Endothelial cell (in vitro differentiated cells): ENCODE measurements at regions not wholly inside any gene's neighbourhood (a gene's known extent, or its start where the extent isn't known, plus 50 kb on each side); places are given as distances from the start of the nearest gene placed in this dataset.
"Not testable (repeated sequence)": the region's sequence is repeated elsewhere in the genome, so short reads cannot be mapped to it uniquely, and the experiment has no call there.

Experiments
- DNase-seq: peaks from one replicate; pipeline ENCODE4 v3.0.0; 2021; ENCODE audit warnings: low spot score
- H3K27ac Mint-ChIP-seq: one replicate; pipeline ENCODE4 v1.8.0; 2021; ENCODE audit warnings: mixed read lengths, inconsistent platforms; ENCODE audit not compliant: unreplicated experiment
- H3K27me3 Mint-ChIP-seq: one replicate; pipeline ENCODE4 v1.8.0; 2021; ENCODE audit warnings: mild to moderate bottlenecking, moderate library complexity, mixed read lengths, inconsistent platforms; ENCODE audit not compliant: unreplicated experiment
- H3K36me3 Mint-ChIP-seq: one replicate; pipeline ENCODE4 v1.8.0; 2021; ENCODE audit warnings: mild to moderate bottlenecking, low read depth, mixed read lengths, inconsistent platforms; ENCODE audit not compliant: unreplicated experiment
- H3K4me1 Mint-ChIP-seq: one replicate; pipeline ENCODE4 v1.8.0; 2021; ENCODE audit warnings: mild to moderate bottlenecking, mixed read lengths, inconsistent platforms; ENCODE audit not compliant: unreplicated experiment
- H3K4me3 Mint-ChIP-seq: one replicate; pipeline ENCODE4 v1.8.0; 2021; ENCODE audit warnings: mild to moderate bottlenecking, mixed read lengths, inconsistent platforms; ENCODE audit not compliant: unreplicated experiment
- H3K9me3 Mint-ChIP-seq: one replicate; pipeline ENCODE4 v1.8.0; 2021; ENCODE audit warnings: mixed read lengths, inconsistent platforms; ENCODE audit not compliant: unreplicated experiment
- CTCF ChIP-seq: fragments of 200-600 bp; sonication (generic); IDR thresholded peaks from one replicate; pipeline ENCODE4 v1.5.0; 2021; ENCODE audit warnings: antibody characterized with exemption; ENCODE audit not compliant: unreplicated experiment

- H3K36me3 Mint-ChIP-seq = no peaks in the 10 kb centered on the region
- H3K4me3 Mint-ChIP-seq = no peak overlapping the region
- peaks cover 2% of the 10 kb centered on the region for H3K27me3 Mint-ChIP-seq
- peaks cover 3% of the 10 kb centered on the region for H3K4me1 Mint-ChIP-seq
- DNase-seq = no peak
- no peaks in the 10 kb centered on the region for H3K9me3 Mint-ChIP-seq
- no peak for TF ChIP-seq CTCF
- H3K27ac Mint-ChIP-seq = no peak overlapping the region
Measured at GRCh38 chr22:27107824-27108223, 450.4 kb downstream of the MIAT start.

GRCh38 chr22:27108425-27109114 is 451.2 kb downstream of the MIAT start:
- Mint-ChIP-seq H3K27ac (no peak overlapping the region), H3K9me3 (no peaks in the 10 kb centered on the region), H3K4me3 (no peak overlapping the region), H3K27me3 (peaks cover 2% of the 10 kb centered on the region), H3K36me3 (no peaks in the 10 kb centered on the region), H3K4me1 (peaks cover 3% of the 10 kb centered on the region)
- no peak for DNase-seq
- TF ChIP-seq CTCF = no peak

- H3K36me3 Mint-ChIP-seq, H3K9me3 Mint-ChIP-seq, H3K4me3 Mint-ChIP-seq, H3K27ac Mint-ChIP-seq, H3K4me1 Mint-ChIP-seq, H3K27me3 Mint-ChIP-seq, DNase-seq: not testable (repeated sequence)
Measured at GRCh38 chr22:27109406-27109805, 452.0 kb downstream of the MIAT start.

GRCh38 chr22:27110665-27111451 is 453.5 kb downstream of the MIAT start:
- Mint-ChIP-seq H3K27me3 (peaks cover 2% of the 10 kb centered on the region), H3K4me3 (no peak overlapping the region), H3K9me3 (no peaks in the 10 kb centered on the region), H3K4me1 (peaks cover 3% of the 10 kb centered on the region), H3K27ac (no peak overlapping the region), H3K36me3 (no peaks in the 10 kb centered on the region)
- no peak for DNase-seq
- no peak for TF ChIP-seq CTCF

GRCh38 chr22:27111796-27112672 is 454.6 kb downstream of the MIAT start:
- no peaks in the 10 kb centered on the region for H3K36me3 Mint-ChIP-seq
- no peak for TF ChIP-seq CTCF
- peaks cover 2% of the 10 kb centered on the region for H3K27me3 Mint-ChIP-seq
- H3K4me1 Mint-ChIP-seq = peaks cover 3% of the 10 kb centered on the region
- H3K9me3 Mint-ChIP-seq = no peaks in the 10 kb centered on the region
- DNase-seq = no peak
- H3K27ac Mint-ChIP-seq = no peak overlapping the region
- H3K4me3 Mint-ChIP-seq = no peak overlapping the region
